ENCODE measurements at regions not wholly inside any gene's neighbourhood (a gene's known extent, or its start where the extent isn't known, plus 50 kb on each side); places are given as distances from the start of the nearest gene placed in this dataset.

- H2AFZ ChIP-seq, result no peak overlapping the region
- no peak for DNase-seq
- no peak overlapping the region for H3K4me3 ChIP-seq
- H3K79me2 ChIP-seq (ENCODE audit: low read depth), result no peaks in the 10 kb centered on the region
- intact Hi-C loops (cut with micrococcal nuclease; ENCODE audit: unreplicated experiment), result no loop called here
- H3F3A ChIP-seq (ENCODE audit: insufficient read depth, low read depth), result no peaks in the 10 kb centered on the region
- no peak overlapping the region for H3K4me2 ChIP-seq
- no TSS peak for BruUV-seq (replicated peaks)
- no peak overlapping the region for H3K27ac ChIP-seq
- H3K9me3 ChIP-seq (ENCODE audit: insufficient read depth, low read depth), result no peaks in the 10 kb centered on the region
- no peaks in the 10 kb centered on the region for H3K27me3 ChIP-seq (ENCODE audit: insufficient read depth, low read depth)
- H4K20me1 ChIP-seq (ENCODE audit: insufficient read depth), result no peaks in the 10 kb centered on the region
- TF ChIP-seq CTCF (conservative IDR thresholded peaks at IDR 0.05), result no peak
- TF ChIP-seq EZH2 (IDR thresholded peaks at IDR 0.05; ENCODE audit: low read depth), result no peak
- no peaks in the 10 kb centered on the region for H3K36me3 ChIP-seq (ENCODE audit: low read depth)
- H3K9me2 ChIP-seq (ENCODE audit: insufficient read depth), result no peaks in the 10 kb centered on the region
- no peaks in the 10 kb centered on the region for H3K4me1 ChIP-seq (replicated peaks; ENCODE audit: insufficient read depth)
- ChIA-PET POLR2A (ENCODE audit: unreplicated experiment) (no interaction called here), CTCF (no interaction called here)
Measured at GRCh38 chr13:58056426-58056825, 424.9 kb downstream of the PCDH17 start.

DNA sequence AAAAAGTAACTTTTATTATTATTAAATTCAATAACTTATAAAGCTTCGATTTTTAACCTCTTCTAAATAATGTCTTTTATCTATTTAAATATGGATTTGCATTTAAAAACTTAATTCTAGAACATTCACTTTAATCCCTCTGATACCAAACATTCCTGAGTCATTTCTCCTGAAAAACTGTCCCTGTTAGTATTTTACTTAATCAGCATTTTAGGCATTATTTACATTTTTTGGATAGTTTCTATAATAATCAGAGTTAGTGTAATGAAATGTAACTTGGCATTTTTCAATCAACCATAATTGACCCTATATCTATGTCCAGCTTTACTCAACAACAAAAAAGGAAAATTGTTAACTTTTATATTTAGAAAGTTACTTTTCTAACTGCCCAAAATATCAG, 428.1 kb downstream of the PCDH17 start:
- no peak overlapping the region for H2AFZ ChIP-seq
- no peaks in the 10 kb centered on the region for H3K9me3 ChIP-seq (ENCODE audit: insufficient read depth, low read depth)
- ChIA-PET CTCF (no interaction called here), POLR2A (ENCODE audit: unreplicated experiment) (no interaction called here)
- no peak overlapping the region for H3K27ac ChIP-seq
- TF ChIP-seq CTCF (conservative IDR thresholded peaks at IDR 0.05) (no peak), EZH2 (IDR thresholded peaks at IDR 0.05; ENCODE audit: low read depth) (no peak)
- H3K36me3 ChIP-seq (ENCODE audit: low read depth), result no peaks in the 10 kb centered on the region
- no peaks in the 10 kb centered on the region for H3K79me2 ChIP-seq (ENCODE audit: low read depth)
- no peaks in the 10 kb centered on the region for H3K9me2 ChIP-seq (ENCODE audit: insufficient read depth)
- no TSS peak for BruUV-seq (replicated peaks)
- intact Hi-C loops (cut with micrococcal nuclease; ENCODE audit: unreplicated experiment), result no loop called here
- no peak overlapping the region for H3K4me2 ChIP-seq
- no peaks in the 10 kb centered on the region for H3F3A ChIP-seq (ENCODE audit: insufficient read depth, low read depth)
- no peaks in the 10 kb centered on the region for H3K4me1 ChIP-seq (replicated peaks; ENCODE audit: insufficient read depth)
- H3K4me3 ChIP-seq, result no peak overlapping the region
- no peaks in the 10 kb centered on the region for H3K27me3 ChIP-seq (ENCODE audit: insufficient read depth, low read depth)
- no peak for DNase-seq
- no peaks in the 10 kb centered on the region for H4K20me1 ChIP-seq (ENCODE audit: insufficient read depth)

DNA sequence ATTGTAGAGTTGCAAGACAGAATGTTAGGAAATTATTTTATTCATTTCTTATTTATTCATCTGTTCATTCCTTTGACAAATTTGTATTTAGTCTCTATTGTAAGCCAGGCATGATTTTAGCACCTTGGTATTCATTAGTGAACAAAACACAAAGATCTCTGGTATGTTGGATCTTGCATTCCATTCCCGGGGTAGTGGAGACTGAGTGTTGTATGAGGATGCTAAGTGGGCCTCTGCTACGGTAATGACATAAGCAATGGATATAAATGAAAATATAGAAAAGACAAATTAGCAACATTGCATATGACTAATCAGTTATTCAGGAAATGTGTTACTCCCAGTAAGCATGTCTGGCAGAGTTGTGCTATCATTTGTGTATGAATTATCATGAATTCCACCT, 449.3 kb downstream of the PCDH17 start:
- Histone ChIP-seq H3K9me3 (ENCODE audit: insufficient read depth, low read depth) (no peaks in the 10 kb centered on the region), H3K4me1 (replicated peaks; ENCODE audit: insufficient read depth) (no peaks in the 10 kb centered on the region), H3K79me2 (ENCODE audit: low read depth) (no peaks in the 10 kb centered on the region), H3K27ac (no peak overlapping the region), H3F3A (ENCODE audit: insufficient read depth, low read depth) (no peaks in the 10 kb centered on the region), H3K36me3 (ENCODE audit: low read depth) (no peaks in the 10 kb centered on the region), H3K4me2 (no peak overlapping the region), H2AFZ (no peak overlapping the region), H3K27me3 (ENCODE audit: insufficient read depth, low read depth) (no peaks in the 10 kb centered on the region), H3K4me3 (no peak overlapping the region), H4K20me1 (ENCODE audit: insufficient read depth) (no peaks in the 10 kb centered on the region), H3K9me2 (ENCODE audit: insufficient read depth) (no peaks in the 10 kb centered on the region)
- ChIA-PET CTCF (no interaction called here), POLR2A (ENCODE audit: unreplicated experiment) (no interaction called here)
- no peak for DNase-seq
- no peak for TF ChIP-seq CTCF (conservative IDR thresholded peaks at IDR 0.05)
- no peak for TF ChIP-seq EZH2 (IDR thresholded peaks at IDR 0.05; ENCODE audit: low read depth)
- intact Hi-C loops (cut with micrococcal nuclease; ENCODE audit: unreplicated experiment), result no loop called here
- no TSS peak for BruUV-seq (replicated peaks)
